ENCODE measurements at regions not wholly inside any gene's neighbourhood (a gene's known extent, or its start where the extent isn't known, plus 50 kb on each side); places are given as distances from the start of the nearest gene placed in this dataset.
"Not testable (repeated sequence)": the region's sequence is repeated elsewhere in the genome, so short reads cannot be mapped to it uniquely, and the experiment has no call there.

- not testable (repeated sequence) for H3K36me3 ChIP-seq; H3K9me3 ChIP-seq (replicated peaks); DNase-seq (ENCODE audit: low read depth in 1 of 2, low spot score in 2 of 2); H3K27me3 ChIP-seq (replicated peaks); H3K4me1 ChIP-seq (replicated peaks); H3K4me3 ChIP-seq; H3K27ac ChIP-seq
These were observed 156.4 kb upstream of the FOXD4L5 start for GRCh38 chr9:65441324-65441920.

- Histone ChIP-seq H3K4me1 (replicated peaks) (no peaks in the 10 kb centered on the region), H3K27me3 (replicated peaks) (no peaks in the 10 kb centered on the region), H3K27ac (no peak overlapping the region), H3K9me3 (replicated peaks) (no peaks in the 10 kb centered on the region), H3K4me3 (no peak overlapping the region), H3K36me3 (no peaks in the 10 kb centered on the region)
- no peak for DNase-seq (ENCODE audit: low read depth in 1 of 2, low spot score in 2 of 2)
These were observed 152.7 kb upstream of the FOXD4L5 start for GRCh38 chr9:65437724-65438123.

GRCh38 chr9:65435464-65435863, 150.5 kb upstream of the FOXD4L5 start:
- Histone ChIP-seq H3K4me3 (no peak overlapping the region), H3K9me3 (replicated peaks) (no peaks in the 10 kb centered on the region), H3K27me3 (replicated peaks) (no peaks in the 10 kb centered on the region), H3K4me1 (replicated peaks) (no peaks in the 10 kb centered on the region), H3K36me3 (no peaks in the 10 kb centered on the region), H3K27ac (no peak overlapping the region)
- no peak for DNase-seq (ENCODE audit: low read depth in 1 of 2, low spot score in 2 of 2)

GRCh38 chr9:65432722-65433323, 147.8 kb upstream of the FOXD4L5 start:
- H3K4me3 ChIP-seq: no peak overlapping the region
- H3K4me1 ChIP-seq (replicated peaks): no peaks in the 10 kb centered on the region
- no peaks in the 10 kb centered on the region for H3K27me3 ChIP-seq (replicated peaks)
- H3K27ac ChIP-seq: no peak overlapping the region
- H3K9me3 ChIP-seq (replicated peaks): no peaks in the 10 kb centered on the region
- no peaks in the 10 kb centered on the region for H3K36me3 ChIP-seq
- no peak for DNase-seq (ENCODE audit: low read depth in 1 of 2, low spot score in 2 of 2)

- Histone ChIP-seq H3K4me3 (no peak overlapping the region), H3K27me3 (replicated peaks) (no peaks in the 10 kb centered on the region), H3K36me3 (no peaks in the 10 kb centered on the region), H3K9me3 (replicated peaks) (no peaks in the 10 kb centered on the region), H3K27ac (no peak overlapping the region), H3K4me1 (replicated peaks) (no peaks in the 10 kb centered on the region)
- DNase-seq (ENCODE audit: low read depth in 1 of 2, low spot score in 2 of 2): no peak
These were observed 147.0 kb upstream of the FOXD4L5 start for GRCh38 chr9:65432051-65432450.

- no peaks in the 10 kb centered on the region for H3K9me3 ChIP-seq (replicated peaks)
- no peak for DNase-seq (ENCODE audit: low read depth in 1 of 2, low spot score in 2 of 2)
- no peaks in the 10 kb centered on the region for H3K36me3 ChIP-seq
- H3K4me3 ChIP-seq: no peak overlapping the region
- no peak overlapping the region for H3K27ac ChIP-seq
- no peaks in the 10 kb centered on the region for H3K27me3 ChIP-seq (replicated peaks)
- no peaks in the 10 kb centered on the region for H3K4me1 ChIP-seq (replicated peaks)
These were observed 145.2 kb upstream of the FOXD4L5 start for GRCh38 chr9:65430221-65430620.

- H3K4me1 ChIP-seq (replicated peaks); DNase-seq (ENCODE audit: low read depth in 1 of 2, low spot score in 2 of 2); H3K27ac ChIP-seq; H3K9me3 ChIP-seq (replicated peaks); H3K4me3 ChIP-seq; H3K36me3 ChIP-seq; H3K27me3 ChIP-seq (replicated peaks): not testable (repeated sequence)
These were observed 142.4 kb upstream of the FOXD4L5 start for GRCh38 chr9:65427361-65427760.

- not testable (repeated sequence) for H3K4me1 ChIP-seq (replicated peaks); H3K9me3 ChIP-seq (replicated peaks); DNase-seq (ENCODE audit: low read depth in 1 of 2, low spot score in 2 of 2); H3K27me3 ChIP-seq (replicated peaks); H3K27ac ChIP-seq; H3K36me3 ChIP-seq; H3K4me3 ChIP-seq
These were observed 141.8 kb upstream of the FOXD4L5 start for GRCh38 chr9:65426813-65427212.

GRCh38 chr9:65426231-65426630, 141.2 kb upstream of the FOXD4L5 start:
- Histone ChIP-seq H3K27ac (no peak overlapping the region), H3K27me3 (replicated peaks) (no peaks in the 10 kb centered on the region), H3K9me3 (replicated peaks) (no peaks in the 10 kb centered on the region), H3K4me3 (no peak overlapping the region), H3K4me1 (replicated peaks) (no peaks in the 10 kb centered on the region), H3K36me3 (no peaks in the 10 kb centered on the region)
- DNase-seq (ENCODE audit: low read depth in 1 of 2, low spot score in 2 of 2): no peak

GRCh38 chr9:65425183-65425582, 140.2 kb upstream of the FOXD4L5 start:
- H3K36me3 ChIP-seq; H3K4me1 ChIP-seq (replicated peaks); H3K9me3 ChIP-seq (replicated peaks); H3K4me3 ChIP-seq; H3K27me3 ChIP-seq (replicated peaks); H3K27ac ChIP-seq; DNase-seq (ENCODE audit: low read depth in 1 of 2, low spot score in 2 of 2): not testable (repeated sequence)

GRCh38 chr9:65424437-65424984, 139.5 kb upstream of the FOXD4L5 start:
- not testable (repeated sequence) for H3K27me3 ChIP-seq (replicated peaks); DNase-seq (ENCODE audit: low read depth in 1 of 2, low spot score in 2 of 2); H3K36me3 ChIP-seq; H3K4me1 ChIP-seq (replicated peaks); H3K4me3 ChIP-seq; H3K27ac ChIP-seq; H3K9me3 ChIP-seq (replicated peaks)

- H3K9me3 ChIP-seq (replicated peaks); H3K27ac ChIP-seq; H3K27me3 ChIP-seq (replicated peaks); H3K4me3 ChIP-seq; H3K36me3 ChIP-seq; H3K4me1 ChIP-seq (replicated peaks); DNase-seq (ENCODE audit: low read depth in 1 of 2, low spot score in 2 of 2): not testable (repeated sequence)
These were observed 138.9 kb upstream of the FOXD4L5 start for GRCh38 chr9:65423691-65424436.

GRCh38 chr9:65422966-65423690, 138.1 kb upstream of the FOXD4L5 start:
- not testable (repeated sequence) for H3K9me3 ChIP-seq (replicated peaks)

GRCh38 chr9:65421486-65421885, 136.5 kb upstream of the FOXD4L5 start:
- not testable (repeated sequence) for H3K9me3 ChIP-seq (replicated peaks); H3K4me1 ChIP-seq (replicated peaks); DNase-seq (ENCODE audit: low read depth in 1 of 2, low spot score in 2 of 2); H3K36me3 ChIP-seq; H3K27me3 ChIP-seq (replicated peaks); H3K27ac ChIP-seq; H3K4me3 ChIP-seq

More at GRCh38 chr9:65422966-65423690, 138.1 kb upstream of the FOXD4L5 start:
- H3K27me3 ChIP-seq (replicated peaks); H3K4me3 ChIP-seq; H3K27ac ChIP-seq; H3K4me1 ChIP-seq (replicated peaks); DNase-seq (ENCODE audit: low read depth in 1 of 2, low spot score in 2 of 2); H3K36me3 ChIP-seq: not testable (repeated sequence)

Data from SJSA1 (cell line).